Body of pancreas (tissue), 4 donors: ENCODE measurements at regions not wholly inside any gene's neighbourhood (a gene's known extent, or its start where the extent isn't known, plus 50 kb on each side); places are given as distances from the start of the nearest gene placed in this dataset.
A peak's percentile ranks its signal among the peaks of the same experiment; 100 is the strongest.

Experiments
- ATAC-seq: fragments of 150-250 bp; one replicate; pipeline ENCODE4 v1.9.1; 2016
- DNase-seq, 4 donors: peaks; one replicate each; pipeline ENCODE4 v3.0.0-alpha.2; 2019
- H3K27ac ChIP-seq, 4 donors: fragments of 200-600 bp; sonication (generic); 1 replicate in 3 of 4; 2 replicates in 1 of 4; pipeline versions ENCODE4 v1.5.1 to v1.6.1; 2016 to 2019; ENCODE audit warnings: mild to moderate bottlenecking in 1 of 4, mixed read lengths in 1 of 4, moderate library complexity in 1 of 4
- H3K27me3 ChIP-seq, 2 donors: fragments of 200-600 bp; sonication (generic); one replicate each; pipeline ENCODE4 v1.6.0; 2016; ENCODE audit warnings: mild to moderate bottlenecking in 1 of 2
- H3K36me3 ChIP-seq, 2 donors: fragments of 200-600 bp; sonication (generic); replicated peaks in 1 of 2; 2 replicates each; pipeline ENCODE4 v1.5.1; 2016; ENCODE audit warnings: low read depth in 2 of 2; ENCODE audit not compliant: insufficient read depth in 1 of 2
- H3K4me1 ChIP-seq: fragments of 200-600 bp; sonication (generic); one replicate; pipeline ENCODE4 v1.6.0; 2016
- H3K4me3 ChIP-seq, 2 donors: fragments of 200-600 bp; sonication (generic); 1 replicate in 1 of 2; 2 replicates in 1 of 2; pipeline ENCODE4 v1.5.1; 2016 to 2019
- H3K9me3 ChIP-seq, 3 donors: fragments of 200-600 bp; sonication (generic); 1 replicate in 2 of 3; 2 replicates in 1 of 3; pipeline ENCODE4 v1.5.1; 2016
- POLR2A ChIP-seq, 3 donors: fragments of 450-650 bp; IDR thresholded peaks; one replicate each; pipeline ENCODE4 v1.6.1; 2016; ENCODE audit warnings: antibody characterized with exemption in 3 of 3, mild to moderate bottlenecking in 2 of 3
- WGBS, 2 donors: methylation state at CpG; one replicate each; pipeline ENCODE4 v1.1.5; 2017; 5-methylcytosine and 5-hydroxymethylcytosine counted together
- intact Hi-C: fragments of 100-400 bp; cut with DNase I; formaldehyde crosslinking; loops from one replicate; pipeline ENCODE4 v1.15.1; 2023
- TF ChIP-seq, protein P1 (sequence below), 7 experiments: fragments of 450-650 bp in 4 of 7; fragments of 200-600 bp in 3 of 7; sonication (generic) in 3 of 7; IDR thresholded peaks; one replicate each; pipeline ENCODE4 v1.5.1; 2016 to 2019; ENCODE audit warnings: antibody characterized with exemption in 7 of 7

DNA sequence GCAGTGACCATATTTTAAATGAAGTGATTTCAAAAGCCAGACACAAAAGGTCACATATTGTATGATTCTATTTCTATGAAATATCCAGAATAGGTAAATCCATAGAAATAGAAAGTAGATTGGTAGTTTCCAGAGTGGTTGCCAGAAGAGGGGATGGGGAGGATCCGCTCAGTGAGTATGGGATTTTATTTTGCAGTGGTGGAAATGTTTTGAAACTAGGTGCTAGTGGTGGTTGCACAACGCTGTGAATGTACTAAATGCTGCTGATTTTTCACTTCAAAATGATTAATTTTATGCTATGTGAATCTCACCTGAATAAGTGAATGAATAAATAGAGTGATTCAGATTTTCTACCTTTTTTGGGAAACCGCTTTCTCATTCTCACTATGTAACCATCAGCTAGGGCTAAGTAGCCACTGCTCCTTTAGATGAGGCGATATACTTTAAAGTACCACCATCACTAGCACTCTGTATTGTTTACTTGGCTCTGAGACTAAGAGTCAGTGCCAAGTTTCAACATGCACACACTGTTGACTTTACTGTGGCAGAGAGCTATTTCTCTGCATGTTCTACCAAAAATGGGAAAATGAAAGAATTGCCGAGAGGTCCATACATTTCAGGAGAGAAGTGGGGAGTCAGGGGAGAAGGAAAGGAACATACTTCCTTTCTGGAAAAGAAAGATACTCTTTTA, 90.7 kb upstream of the GOLIM4 start:
- Histone ChIP-seq H3K4me3 (no peak overlapping the region), H3K36me3 (no peaks in the 10 kb centered on the region), H3K27me3 (no peaks in the 10 kb centered on the region), H3K9me3 (no peaks in the 10 kb centered on the region), H3K27ac (no peak overlapping the region), H3K4me1 (peaks cover 10% of the 10 kb centered on the region)
- 62 to 70% methylated on average over 5 of the region's 5 CpGs for WGBS, 2 donors
- TF ChIP-seq, protein P1, sequence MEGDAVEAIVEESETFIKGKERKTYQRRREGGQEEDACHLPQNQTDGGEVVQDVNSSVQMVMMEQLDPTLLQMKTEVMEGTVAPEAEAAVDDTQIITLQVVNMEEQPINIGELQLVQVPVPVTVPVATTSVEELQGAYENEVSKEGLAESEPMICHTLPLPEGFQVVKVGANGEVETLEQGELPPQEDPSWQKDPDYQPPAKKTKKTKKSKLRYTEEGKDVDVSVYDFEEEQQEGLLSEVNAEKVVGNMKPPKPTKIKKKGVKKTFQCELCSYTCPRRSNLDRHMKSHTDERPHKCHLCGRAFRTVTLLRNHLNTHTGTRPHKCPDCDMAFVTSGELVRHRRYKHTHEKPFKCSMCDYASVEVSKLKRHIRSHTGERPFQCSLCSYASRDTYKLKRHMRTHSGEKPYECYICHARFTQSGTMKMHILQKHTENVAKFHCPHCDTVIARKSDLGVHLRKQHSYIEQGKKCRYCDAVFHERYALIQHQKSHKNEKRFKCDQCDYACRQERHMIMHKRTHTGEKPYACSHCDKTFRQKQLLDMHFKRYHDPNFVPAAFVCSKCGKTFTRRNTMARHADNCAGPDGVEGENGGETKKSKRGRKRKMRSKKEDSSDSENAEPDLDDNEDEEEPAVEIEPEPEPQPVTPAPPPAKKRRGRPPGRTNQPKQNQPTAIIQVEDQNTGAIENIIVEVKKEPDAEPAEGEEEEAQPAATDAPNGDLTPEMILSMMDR (IDR thresholded peaks at IDR 0.05), result no peak
- TF ChIP-seq POLR2A (IDR thresholded peaks at IDR 0.05), result no peak
- DNase-seq (no peak), ATAC-seq (no peak)
- intact Hi-C loops, result no loop called here

DNA sequence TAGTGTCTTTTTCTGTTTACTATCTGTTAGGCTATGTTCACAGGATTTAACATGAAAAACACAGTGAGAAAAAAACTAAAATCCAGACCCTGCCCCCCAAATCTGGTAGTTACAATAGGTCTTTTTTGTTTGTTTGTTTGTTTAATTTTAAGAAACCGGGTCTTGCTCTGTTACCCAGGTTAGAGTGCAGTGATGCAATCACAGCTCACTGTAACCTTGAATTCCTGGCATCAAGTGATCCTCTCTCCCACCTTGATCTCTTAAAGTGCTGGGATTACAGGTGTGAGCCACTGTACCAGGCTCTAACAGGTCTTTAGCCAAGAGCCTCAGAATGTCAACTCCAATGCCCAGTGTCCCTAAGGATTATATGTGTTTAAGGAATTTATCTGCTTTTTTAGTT, 88.0 kb upstream of the GOLIM4 start:
- Histone ChIP-seq H3K36me3 (no peaks in the 10 kb centered on the region), H3K27me3 (no peaks in the 10 kb centered on the region), H3K9me3 (no peaks in the 10 kb centered on the region), H3K4me3 (no peak overlapping the region), H3K27ac (no peak overlapping the region), H3K4me1 (peaks cover 10% of the 10 kb centered on the region)
- DNase-seq (no peak), ATAC-seq (no peak)
- intact Hi-C loops, result no loop called here
- TF ChIP-seq POLR2A (IDR thresholded peaks at IDR 0.05), result no peak
- TF ChIP-seq, protein P1 (IDR thresholded peaks at IDR 0.05), result no peak
- WGBS, 2 donors, result 4 to 14% methylated on average over 1 of the region's 1 CpG

DNA sequence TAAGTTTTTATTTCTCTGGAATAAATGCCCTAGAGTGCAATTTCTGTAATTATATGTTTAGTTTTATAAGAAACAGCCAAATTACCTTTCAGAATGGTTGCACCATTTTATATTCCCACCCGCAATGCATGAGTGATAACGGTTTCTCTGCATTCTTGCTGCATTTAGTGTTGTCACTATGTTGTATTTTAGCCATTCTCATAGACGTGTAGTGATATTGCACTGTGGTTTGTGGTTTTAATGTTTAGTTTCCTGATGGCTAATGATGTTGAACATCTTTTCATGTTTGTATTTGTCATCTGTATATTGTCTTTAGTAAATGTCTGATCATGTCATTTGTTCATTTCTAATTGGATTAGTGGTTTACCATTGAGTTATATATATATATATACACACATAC, 73.0 kb upstream of the GOLIM4 start:
- intact Hi-C loops, result no loop called here
- Histone ChIP-seq H3K4me3 (no peak overlapping the region), H3K9me3 (no peaks in the 10 kb centered on the region), H3K36me3 (no peaks in the 10 kb centered on the region), H3K4me1 (no peaks in the 10 kb centered on the region), H3K27me3 (no peaks in the 10 kb centered on the region), H3K27ac (no peak overlapping the region)
- no peak for DNase-seq
- ATAC-seq, result no peak
- TF ChIP-seq, protein P1 (IDR thresholded peaks at IDR 0.05), result no peak
- TF ChIP-seq POLR2A (IDR thresholded peaks at IDR 0.05), result no peak
- WGBS, 2 donors, result 58 to 65% methylated on average over 3 of the region's 3 CpGs

- intact Hi-C loops, result no loop called here
- no peaks in the 10 kb centered on the region for H3K4me1 ChIP-seq
- peak; percentile 81 for ATAC-seq
These were observed 69.9 kb upstream of the GOLIM4 start for GRCh38 chr3:168165390-168166269.

More at GRCh38 chr3:168165390-168166269, 69.9 kb upstream of the GOLIM4 start:
- 13 to 14% methylated on average over 6 of the region's 6 CpGs for WGBS, 2 donors
- no peak overlapping the region for H3K4me3 ChIP-seq
- H3K36me3 ChIP-seq, result no peaks in the 10 kb centered on the region
- H3K9me3 ChIP-seq, result no peaks in the 10 kb centered on the region
- H3K27me3 ChIP-seq, result no peaks in the 10 kb centered on the region
- peak; percentile 68 to 77 (median 73) for DNase-seq
- no peak overlapping the region for H3K27ac ChIP-seq
- TF ChIP-seq, protein P1 (IDR thresholded peaks at IDR 0.05), result peak; percentile 48 to 91 (median 85)
- TF ChIP-seq POLR2A (IDR thresholded peaks at IDR 0.05), result no peak
